SJSA1 (cell line): ENCODE measurements at regions not wholly inside any gene's neighbourhood (a gene's known extent, or its start where the extent isn't known, plus 50 kb on each side); places are given as distances from the start of the nearest gene placed in this dataset.

ENCODE experiments used
- DNase-seq, 2 experiments: peaks; one replicate each; pipeline ENCODE4 v3.0.0-alpha.2; 2015 to 2020; ENCODE audit warnings: low spot score in 2 of 2, low read depth in 1 of 2
- H3K27ac ChIP-seq: fragments of 250-450 bp; sonication (Bioruptor Pico); 2 replicates; pipeline ENCODE4 v1.5.1; 2020; ENCODE audit warnings: mild to moderate bottlenecking, moderate library complexity
- H3K27me3 ChIP-seq: fragments of 250-450 bp; sonication (Bioruptor Pico); replicated peaks from 2 replicates; pipeline ENCODE4 v1.5.1; 2020; ENCODE audit warnings: mild to moderate bottlenecking, moderate library complexity
- H3K36me3 ChIP-seq: fragments of 250-450 bp; sonication (Bioruptor Pico); 2 replicates; pipeline ENCODE4 v1.5.1; 2020; ENCODE audit warnings: mild to moderate bottlenecking
- H3K4me1 ChIP-seq: fragments of 250-450 bp; sonication (Bioruptor Pico); replicated peaks from 2 replicates; pipeline ENCODE4 v1.6.1; 2021; ENCODE audit warnings: mild to moderate bottlenecking
- H3K4me3 ChIP-seq: fragments of 250-450 bp; sonication (Bioruptor Pico); 2 replicates; pipeline ENCODE4 v1.5.1; 2020; ENCODE audit warnings: mild to moderate bottlenecking
- H3K9me3 ChIP-seq: fragments of 250-450 bp; sonication (Bioruptor Pico); replicated peaks from 2 replicates; pipeline ENCODE4 v1.5.1; 2020; ENCODE audit warnings: mild to moderate bottlenecking

DNA sequence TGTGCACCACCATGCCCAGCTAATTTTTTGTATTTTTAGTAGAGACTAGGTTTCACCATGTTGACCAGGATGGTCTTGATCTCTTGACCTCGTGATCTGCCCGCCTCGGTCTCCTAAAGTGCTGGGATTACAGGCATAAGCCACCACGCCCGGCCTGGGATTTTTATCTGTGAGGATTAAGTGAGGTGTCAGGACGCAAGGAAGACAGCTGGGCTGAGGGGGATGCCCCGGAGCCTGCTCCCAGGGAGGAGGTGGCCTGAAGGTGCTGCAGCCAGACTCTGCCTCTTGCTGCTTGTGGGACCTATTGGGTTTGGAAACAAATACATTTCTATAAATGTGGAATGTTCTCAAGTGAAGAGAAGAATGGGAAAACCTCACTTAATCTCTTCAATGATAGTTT, 131.6 kb downstream of the OLFM4 start:
- H3K9me3 ChIP-seq, result no peaks in the 10 kb centered on the region
- H3K4me1 ChIP-seq, result no peaks in the 10 kb centered on the region
- no peak overlapping the region for H3K27ac ChIP-seq
- DNase-seq, result no peak
- no peak overlapping the region for H3K4me3 ChIP-seq
- H3K27me3 ChIP-seq, result no peaks in the 10 kb centered on the region
- H3K36me3 ChIP-seq, result no peaks in the 10 kb centered on the region

- no peak for DNase-seq
- Histone ChIP-seq H3K27ac (no peak overlapping the region), H3K9me3 (no peaks in the 10 kb centered on the region), H3K4me3 (no peak overlapping the region), H3K4me1 (no peaks in the 10 kb centered on the region), H3K36me3 (no peaks in the 10 kb centered on the region), H3K27me3 (no peaks in the 10 kb centered on the region)
Measured at GRCh38 chr13:53161251-53161650, 132.6 kb downstream of the OLFM4 start.

DNA sequence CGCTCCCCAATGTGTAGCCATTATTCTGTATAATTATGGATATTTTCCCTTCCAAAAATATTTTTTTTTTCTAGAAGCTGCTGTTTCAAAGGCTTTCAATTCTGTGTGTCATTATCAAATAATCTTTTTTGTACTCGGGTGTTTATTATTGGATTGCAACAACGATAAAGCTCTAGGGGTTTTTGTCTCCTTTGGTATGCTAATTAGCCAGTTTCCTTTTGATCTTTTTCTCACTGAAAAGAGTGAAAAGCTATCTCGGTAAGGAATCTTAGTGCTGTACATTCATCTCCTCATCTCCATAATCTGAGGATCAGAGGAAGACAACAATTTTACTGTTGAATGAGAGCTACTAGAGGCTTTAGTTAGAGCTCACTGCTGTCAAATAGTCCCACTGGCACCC, 136.6 kb downstream of the OLFM4 start:
- no peak overlapping the region for H3K4me3 ChIP-seq
- no peak overlapping the region for H3K27ac ChIP-seq
- no peaks in the 10 kb centered on the region for H3K27me3 ChIP-seq
- no peaks in the 10 kb centered on the region for H3K9me3 ChIP-seq
- DNase-seq, result no peak
- H3K36me3 ChIP-seq, result no peaks in the 10 kb centered on the region
- no peaks in the 10 kb centered on the region for H3K4me1 ChIP-seq

DNA sequence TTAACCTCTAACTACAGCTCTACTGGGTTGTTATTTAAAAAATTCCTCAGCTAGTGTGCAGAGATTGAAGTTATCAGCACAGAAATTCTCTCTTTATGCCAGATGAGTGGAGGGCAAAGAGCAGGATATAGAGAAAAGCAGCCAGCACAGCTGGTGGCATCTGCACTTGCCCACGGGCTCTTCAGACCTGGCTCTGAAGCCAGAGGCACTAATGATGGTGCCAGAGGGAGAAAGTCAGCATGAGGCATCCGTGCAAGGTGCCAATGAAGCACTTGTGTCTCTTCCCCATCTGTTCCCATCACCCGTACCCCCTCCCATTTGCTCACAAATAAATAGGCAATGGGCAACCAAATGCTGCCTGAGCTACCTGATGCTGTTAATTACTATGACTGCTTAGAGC, 138.9 kb downstream of the OLFM4 start:
- DNase-seq, result no peak
- Histone ChIP-seq H3K4me1 (no peaks in the 10 kb centered on the region), H3K27ac (no peak overlapping the region), H3K9me3 (no peaks in the 10 kb centered on the region), H3K36me3 (no peaks in the 10 kb centered on the region), H3K4me3 (no peak overlapping the region), H3K27me3 (no peaks in the 10 kb centered on the region)

DNA sequence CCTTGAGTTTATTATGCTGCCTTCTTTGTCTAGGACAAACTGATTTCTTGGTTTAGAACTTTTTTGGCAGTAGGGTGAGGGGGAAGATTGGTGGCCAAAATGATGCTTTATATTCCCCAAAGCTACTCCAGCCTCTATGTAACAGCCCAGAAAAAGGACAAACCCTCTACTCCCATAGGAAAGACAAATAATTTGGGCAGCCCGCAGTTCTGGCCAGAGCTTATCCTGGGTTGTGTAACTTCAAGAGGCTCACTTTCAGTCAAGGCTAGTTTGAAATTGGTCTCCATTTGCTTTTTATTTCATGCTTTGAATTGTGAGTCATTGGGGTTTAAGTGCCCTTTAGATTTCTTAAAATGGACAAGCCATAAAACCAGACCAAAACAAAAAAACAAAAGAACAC, 142.3 kb downstream of the OLFM4 start:
- Histone ChIP-seq H3K4me1 (no peaks in the 10 kb centered on the region), H3K27me3 (no peaks in the 10 kb centered on the region), H3K36me3 (no peaks in the 10 kb centered on the region), H3K9me3 (no peaks in the 10 kb centered on the region), H3K4me3 (no peak overlapping the region), H3K27ac (no peak overlapping the region)
- DNase-seq, result no peak

DNA sequence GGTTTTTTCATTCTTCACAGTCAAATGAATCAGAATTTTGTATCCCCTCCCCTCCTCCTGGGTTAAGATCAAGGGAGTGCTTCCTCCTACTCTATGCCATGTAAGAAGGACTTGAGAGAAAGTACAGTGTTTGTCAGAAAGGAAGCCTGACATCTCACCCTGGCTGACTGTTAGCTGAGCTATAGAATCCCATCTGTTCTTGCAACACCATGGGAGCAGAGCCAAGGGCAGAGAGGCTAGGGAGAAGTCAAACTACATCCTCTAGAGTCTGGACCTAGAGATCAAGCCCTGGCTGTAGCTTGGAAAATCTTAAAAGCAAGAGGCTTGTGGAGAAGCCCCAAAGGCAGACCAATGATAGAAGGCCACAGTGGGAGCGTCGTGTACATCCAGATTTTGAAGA, 145.9 kb downstream of the OLFM4 start:
- Histone ChIP-seq H3K36me3 (no peaks in the 10 kb centered on the region), H3K27me3 (0 out of 2 replicates have a peak, but pooled peaks cover 3% of the 10 kb centered on the region), H3K9me3 (no peaks in the 10 kb centered on the region), H3K27ac (no peak overlapping the region), H3K4me1 (no peaks in the 10 kb centered on the region), H3K4me3 (no peak overlapping the region)
- DNase-seq, result no peak

DNA sequence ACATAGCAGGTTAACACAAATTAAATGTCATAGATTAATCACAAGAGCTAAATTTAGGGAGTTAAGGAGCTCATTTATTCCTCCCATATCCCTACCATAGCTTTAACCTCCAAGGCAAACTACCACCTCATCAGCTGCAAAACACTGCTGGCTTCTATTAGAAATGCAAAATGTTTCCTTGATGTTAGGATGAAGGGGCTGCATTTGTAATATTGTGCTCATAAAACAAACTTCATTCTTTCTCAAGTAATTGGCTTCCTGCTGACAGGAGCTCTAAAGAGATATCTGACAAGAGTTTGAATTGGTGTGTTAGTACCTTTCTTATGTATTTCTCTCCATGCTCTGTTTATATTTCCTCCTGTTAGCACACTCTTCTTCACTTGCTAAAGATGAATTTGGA, 152.1 kb downstream of the OLFM4 start:
- H3K27me3 ChIP-seq, result 0 out of 2 replicates have a peak, but pooled peaks cover 3% of the 10 kb centered on the region
- H3K9me3 ChIP-seq, result no peaks in the 10 kb centered on the region
- no peak overlapping the region for H3K27ac ChIP-seq
- no peaks in the 10 kb centered on the region for H3K36me3 ChIP-seq
- no peak overlapping the region for H3K4me3 ChIP-seq
- DNase-seq, result no peak
- no peaks in the 10 kb centered on the region for H3K4me1 ChIP-seq

DNA sequence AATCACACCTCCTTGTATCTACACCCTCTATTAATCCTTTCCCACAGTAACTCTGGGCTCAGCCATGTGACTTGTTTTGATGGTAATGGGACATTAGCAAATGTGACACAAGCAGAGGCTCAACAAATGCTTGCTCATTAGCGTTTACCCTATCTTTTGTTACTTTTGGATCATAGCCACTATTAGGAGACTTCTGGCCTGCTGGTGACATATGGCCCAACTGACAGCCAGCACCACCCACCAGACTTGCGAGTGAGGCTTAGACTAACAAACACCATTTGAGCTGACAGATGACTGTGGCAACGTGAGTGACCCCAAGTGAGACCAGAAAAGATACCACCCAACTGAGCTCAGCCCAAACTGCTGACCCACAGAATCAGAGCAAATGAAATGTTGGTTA, 154.1 kb downstream of the OLFM4 start:
- no peak for DNase-seq
- no peaks in the 10 kb centered on the region for H3K4me1 ChIP-seq
- 0 out of 2 replicates have a peak, but pooled peaks cover 3% of the 10 kb centered on the region for H3K27me3 ChIP-seq
- H3K27ac ChIP-seq, result no peak overlapping the region
- H3K9me3 ChIP-seq, result no peaks in the 10 kb centered on the region
- H3K36me3 ChIP-seq, result no peaks in the 10 kb centered on the region
- no peak overlapping the region for H3K4me3 ChIP-seq

DNA sequence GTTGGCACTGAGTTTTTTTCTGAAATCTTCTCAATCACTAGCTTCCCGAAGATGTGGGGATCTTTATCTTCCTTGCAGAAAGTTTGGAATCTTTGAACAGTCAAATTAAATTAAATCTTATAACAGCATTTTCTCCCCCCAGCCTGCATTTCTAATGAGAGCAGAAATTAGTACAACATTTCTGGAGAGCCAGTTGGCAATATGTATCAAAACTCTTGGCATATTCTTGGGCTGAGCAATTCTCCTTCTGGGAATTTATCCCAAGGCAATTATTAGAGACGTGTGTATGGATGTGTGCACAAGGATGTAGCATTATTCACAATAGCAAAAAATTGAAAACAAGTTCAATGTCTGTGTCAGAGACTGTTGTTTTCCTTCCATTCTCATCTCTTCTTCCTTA, 159.5 kb downstream of the OLFM4 start:
- no peaks in the 10 kb centered on the region for H3K36me3 ChIP-seq
- peaks cover 8% of the 10 kb centered on the region; the same call in 1 of the 2 replicates for H3K4me1 ChIP-seq
- no peak overlapping the region for H3K27ac ChIP-seq
- DNase-seq, result no peak
- H3K27me3 ChIP-seq, result no peaks in the 10 kb centered on the region
- H3K4me3 ChIP-seq, result no peak overlapping the region
- no peaks in the 10 kb centered on the region for H3K9me3 ChIP-seq

DNA sequence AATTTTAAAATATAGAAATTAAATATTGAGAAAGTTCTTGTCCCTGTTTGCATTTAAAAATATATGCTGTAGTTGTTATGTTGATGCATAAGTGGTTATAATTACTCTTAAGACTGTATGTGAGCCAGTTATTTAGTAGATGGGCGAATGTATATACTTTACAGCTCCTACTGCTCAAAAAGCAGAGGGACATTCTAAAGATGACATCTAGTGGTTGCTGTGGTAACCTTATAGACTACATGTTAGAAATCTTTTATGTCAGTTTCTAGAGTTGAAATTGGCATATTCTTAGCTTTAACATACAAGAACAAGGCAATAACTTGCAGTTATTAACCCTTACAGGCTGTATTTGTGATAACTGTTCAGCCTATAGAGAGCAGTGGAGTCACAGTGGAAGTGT, 160.5 kb downstream of the OLFM4 start:
- no peaks in the 10 kb centered on the region for H3K9me3 ChIP-seq
- H3K4me1 ChIP-seq, result peaks cover 8% of the 10 kb centered on the region; the same call in 1 of the 2 replicates
- H3K27ac ChIP-seq, result no peak overlapping the region
- no peak for DNase-seq
- H3K36me3 ChIP-seq, result no peaks in the 10 kb centered on the region
- H3K4me3 ChIP-seq, result no peak overlapping the region
- no peaks in the 10 kb centered on the region for H3K27me3 ChIP-seq

- no peaks in the 10 kb centered on the region for H3K9me3 ChIP-seq
Measured at GRCh38 chr13:53191091-53191490, 162.5 kb downstream of the OLFM4 start.

DNA sequence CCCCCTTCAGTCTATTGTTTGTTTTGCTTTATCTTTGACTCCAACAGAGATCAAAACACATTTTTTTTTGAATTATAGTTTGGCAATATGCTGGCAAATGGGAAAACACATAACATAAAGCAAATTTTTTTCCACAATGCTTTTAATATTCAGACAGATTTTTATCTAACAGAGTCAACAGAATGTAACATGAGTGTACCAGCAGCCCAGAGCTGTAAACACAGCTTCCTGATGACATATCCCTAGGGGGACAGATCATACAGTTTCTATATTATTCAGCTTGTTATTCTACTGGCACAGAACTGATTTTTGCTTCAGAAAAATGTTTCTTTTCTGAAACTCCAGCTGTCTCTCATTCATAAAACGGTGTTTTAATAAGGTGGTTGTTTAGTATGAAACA, 168.8 kb downstream of the OLFM4 start:
- Histone ChIP-seq H3K27ac (no peak overlapping the region), H3K36me3 (no peaks in the 10 kb centered on the region), H3K4me1 (no peaks in the 10 kb centered on the region), H3K27me3 (no peaks in the 10 kb centered on the region), H3K4me3 (no peak overlapping the region), H3K9me3 (no peaks in the 10 kb centered on the region; the same call in 1 of the 2 replicates)
- DNase-seq, result no peak

More at GRCh38 chr13:53191091-53191490, 162.5 kb downstream of the OLFM4 start:
- Histone ChIP-seq H3K4me1 (peaks cover 8% of the 10 kb centered on the region; the same call in 1 of the 2 replicates), H3K4me3 (no peak overlapping the region), H3K36me3 (no peaks in the 10 kb centered on the region), H3K27me3 (no peaks in the 10 kb centered on the region), H3K27ac (no peak overlapping the region)
- peak; percentile 45 to 50 for DNase-seq

DNA sequence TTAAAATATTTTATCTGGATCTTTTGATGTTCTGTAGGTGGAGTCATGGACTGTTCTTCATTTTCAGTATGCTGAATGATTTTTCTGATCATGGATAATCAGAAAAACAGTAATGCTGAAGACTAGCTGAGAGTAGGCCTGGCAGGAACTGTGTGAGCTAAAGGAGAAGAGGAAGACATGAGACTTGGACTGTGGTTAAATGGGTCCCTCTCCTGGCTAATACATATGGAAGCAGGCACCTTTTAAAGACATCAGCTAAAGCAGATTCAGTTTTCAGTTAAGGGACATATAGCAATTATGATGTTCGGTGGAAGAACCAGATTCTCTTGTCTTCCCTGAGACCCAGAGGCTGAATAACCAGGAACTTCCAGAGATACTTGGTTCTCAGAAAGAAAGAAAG, 169.4 kb downstream of the OLFM4 start:
- no peaks in the 10 kb centered on the region for H3K27me3 ChIP-seq
- H3K4me3 ChIP-seq, result no peak overlapping the region
- H3K4me1 ChIP-seq, result no peaks in the 10 kb centered on the region
- H3K27ac ChIP-seq, result no peak overlapping the region
- no peaks in the 10 kb centered on the region for H3K36me3 ChIP-seq
- H3K9me3 ChIP-seq, result no peaks in the 10 kb centered on the region; the same call in 1 of the 2 replicates
- DNase-seq, result no peak

DNA sequence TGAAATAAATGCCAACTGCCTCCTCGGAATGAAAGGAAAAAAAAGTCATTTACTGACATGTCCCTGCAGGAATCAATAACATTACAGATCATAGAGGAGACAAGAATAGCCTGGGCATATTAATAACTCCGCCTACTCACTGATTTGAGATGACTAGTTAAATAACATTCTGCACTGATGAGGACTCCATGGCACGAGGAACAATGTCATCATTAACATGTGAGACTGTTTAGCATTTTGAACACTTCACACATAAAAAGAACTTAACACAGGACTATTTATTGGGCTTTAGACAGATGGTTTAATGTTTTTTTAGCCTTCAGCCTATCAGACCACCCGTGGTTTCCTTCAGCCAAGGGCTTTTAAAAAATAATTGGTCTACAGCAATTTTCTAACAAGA, 170.1 kb downstream of the OLFM4 start:
- Histone ChIP-seq H3K4me1 (no peaks in the 10 kb centered on the region), H3K4me3 (no peak overlapping the region), H3K36me3 (no peaks in the 10 kb centered on the region), H3K9me3 (no peaks in the 10 kb centered on the region; the same call in 1 of the 2 replicates), H3K27ac (no peak overlapping the region), H3K27me3 (no peaks in the 10 kb centered on the region)
- DNase-seq, result no peak

GRCh38 chr13:53200075-53200474, 171.5 kb downstream of the OLFM4 start:
- Histone ChIP-seq H3K27me3 (no peaks in the 10 kb centered on the region), H3K9me3 (no peaks in the 10 kb centered on the region; the same call in 1 of the 2 replicates), H3K36me3 (no peaks in the 10 kb centered on the region), H3K27ac (no peak overlapping the region), H3K4me1 (no peaks in the 10 kb centered on the region), H3K4me3 (no peak overlapping the region)
- no peak for DNase-seq
